Sigmoid colon (tissue), 6 donors: ENCODE measurements at regions not wholly inside any gene's neighbourhood (a gene's known extent, or its start where the extent isn't known, plus 50 kb on each side); places are given as distances from the start of the nearest gene placed in this dataset.
"Not testable (repeated sequence)": the region's sequence is repeated elsewhere in the genome, so short reads cannot be mapped to it uniquely, and the experiment has no call there.

Experiments
- DNase-seq: peaks from one replicate; pipeline ENCODE4 v3.0.0-alpha.2; 2019
- H3K27ac ChIP-seq, 4 donors: fragments of 200-600 bp; sonication (generic); one replicate each; pipeline ENCODE4 v1.5.1; 2016 to 2019; ENCODE audit warnings: mild to moderate bottlenecking in 1 of 4
- H3K27me3 ChIP-seq, 3 donors: fragments of 200-600 bp; sonication (generic); one replicate each; pipeline ENCODE4 v1.5.1; 2019; ENCODE audit warnings: mild to moderate bottlenecking in 1 of 3
- H3K36me3 ChIP-seq, 4 donors: fragments of 200-600 bp; sonication (generic); one replicate each; pipeline ENCODE4 v1.5.1; 2016 to 2019
- H3K4me1 ChIP-seq, 4 donors: fragments of 200-600 bp; sonication (generic); one replicate each; pipeline ENCODE4 v1.5.1; 2017 to 2019
- H3K4me3 ChIP-seq, 4 donors: fragments of 200-600 bp; sonication (generic); one replicate each; pipeline ENCODE4 v1.5.1; 2017 to 2019; ENCODE audit warnings: mild to moderate bottlenecking in 2 of 4, moderate library complexity in 1 of 4
- H3K9me3 ChIP-seq, 4 donors: fragments of 200-600 bp in 3 of 4; sonication (generic) in 3 of 4; one replicate each; pipeline versions ENCODE4 v1.5.1 to v1.6.1; 2013 to 2019
- EP300 ChIP-seq, 4 donors: sonication (generic); formaldehyde crosslinking; IDR thresholded peaks; one replicate each; pipeline ENCODE4 v1.6.1; 2017; ENCODE audit warnings: antibody characterized with exemption in 4 of 4
- POLR2A ChIP-seq, 2 donors: fragments of 450-650 bp; IDR thresholded peaks; one replicate each; pipeline ENCODE4 v1.6.1; 2016; ENCODE audit warnings: antibody characterized with exemption in 2 of 2, mild to moderate bottlenecking in 2 of 2, moderate library complexity in 2 of 2
- POLR2AphosphoS5 ChIP-seq, 4 donors: sonication (generic); formaldehyde crosslinking; IDR thresholded peaks; one replicate each; pipeline ENCODE4 v1.6.1; 2017; ENCODE audit warnings: antibody characterized with exemption in 4 of 4
- WGBS, 2 donors: extraction: QIAGEN DNeasy Blood & Tissue Kit; methylation state at CpG; one replicate each; pipeline ENCODE4 v1.1.7; 2013; 5-methylcytosine and 5-hydroxymethylcytosine counted together
- intact Hi-C: fragments of 100-400 bp; cut with DNase I; formaldehyde crosslinking; loops from one replicate; pipeline ENCODE4 v1.15.1; 2023
- TF ChIP-seq, protein P1 (sequence below), 4 experiments: fragments of 450-650 bp in 3 of 4; fragments of 200-600 bp in 1 of 4; IDR thresholded peaks; one replicate each; pipeline ENCODE4 v1.5.1; 2016 to 2019; ENCODE audit warnings: antibody characterized with exemption in 4 of 4, mild to moderate bottlenecking in 3 of 4, moderate library complexity in 2 of 4
- donor health status: healthy with polysubstance abuse.
- donor health status: healthy.

DNA sequence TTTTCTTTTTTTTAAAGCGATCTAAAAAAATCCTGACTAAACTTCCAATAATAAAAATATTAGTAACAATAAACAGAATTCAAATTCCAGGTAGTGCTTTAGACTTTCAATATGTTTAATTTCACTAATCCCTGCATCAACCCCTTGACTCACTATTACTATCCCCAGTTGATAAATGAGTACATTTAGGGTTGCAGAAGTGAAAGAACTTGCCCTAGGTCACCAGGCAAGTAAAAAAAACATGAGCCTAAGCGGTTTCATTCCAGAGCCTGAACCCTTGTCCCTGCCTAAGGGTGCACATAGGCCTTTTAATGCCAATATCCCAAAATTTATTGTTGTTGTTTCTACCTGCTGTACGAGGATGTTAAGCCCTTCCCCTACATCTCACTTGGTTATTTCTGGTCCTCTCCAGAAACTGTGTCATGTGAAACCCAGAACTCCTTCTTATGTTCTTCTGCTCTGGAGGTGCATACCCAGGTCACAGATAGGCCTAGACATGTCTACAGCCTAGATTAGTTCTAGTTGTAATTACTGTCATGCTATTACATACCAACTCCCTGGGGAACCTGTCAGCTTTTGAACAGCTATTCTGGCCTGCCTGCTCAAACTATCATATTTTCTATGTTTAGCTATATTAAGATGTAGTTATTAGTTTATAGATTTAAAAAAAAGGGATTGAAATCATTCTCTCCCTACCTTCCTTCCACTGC is 244.5 kb upstream of the PITX2 start:
- TF ChIP-seq, protein P1, sequence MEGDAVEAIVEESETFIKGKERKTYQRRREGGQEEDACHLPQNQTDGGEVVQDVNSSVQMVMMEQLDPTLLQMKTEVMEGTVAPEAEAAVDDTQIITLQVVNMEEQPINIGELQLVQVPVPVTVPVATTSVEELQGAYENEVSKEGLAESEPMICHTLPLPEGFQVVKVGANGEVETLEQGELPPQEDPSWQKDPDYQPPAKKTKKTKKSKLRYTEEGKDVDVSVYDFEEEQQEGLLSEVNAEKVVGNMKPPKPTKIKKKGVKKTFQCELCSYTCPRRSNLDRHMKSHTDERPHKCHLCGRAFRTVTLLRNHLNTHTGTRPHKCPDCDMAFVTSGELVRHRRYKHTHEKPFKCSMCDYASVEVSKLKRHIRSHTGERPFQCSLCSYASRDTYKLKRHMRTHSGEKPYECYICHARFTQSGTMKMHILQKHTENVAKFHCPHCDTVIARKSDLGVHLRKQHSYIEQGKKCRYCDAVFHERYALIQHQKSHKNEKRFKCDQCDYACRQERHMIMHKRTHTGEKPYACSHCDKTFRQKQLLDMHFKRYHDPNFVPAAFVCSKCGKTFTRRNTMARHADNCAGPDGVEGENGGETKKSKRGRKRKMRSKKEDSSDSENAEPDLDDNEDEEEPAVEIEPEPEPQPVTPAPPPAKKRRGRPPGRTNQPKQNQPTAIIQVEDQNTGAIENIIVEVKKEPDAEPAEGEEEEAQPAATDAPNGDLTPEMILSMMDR (IDR thresholded peaks at IDR 0.05) = no peak
- TF ChIP-seq POLR2AphosphoS5 (IDR thresholded peaks at IDR 0.05) = no peak
- no peak for TF ChIP-seq EP300 (IDR thresholded peaks at IDR 0.05)
- no peak for TF ChIP-seq POLR2A (IDR thresholded peaks at IDR 0.05)
- DNase-seq = no peak
- WGBS, 2 donors = 78 to 84% methylated on average over 3 of the region's 3 CpGs
- Histone ChIP-seq H3K9me3 (no peaks in the 10 kb centered on the region), H3K27ac (no peak overlapping the region), H3K27me3 (no peaks in the 10 kb centered on the region), H3K4me3 (no peak overlapping the region), H3K4me1 (no peaks in the 10 kb centered on the region), H3K36me3 (no peaks in the 10 kb centered on the region)
- intact Hi-C loops = no loop called here

DNA sequence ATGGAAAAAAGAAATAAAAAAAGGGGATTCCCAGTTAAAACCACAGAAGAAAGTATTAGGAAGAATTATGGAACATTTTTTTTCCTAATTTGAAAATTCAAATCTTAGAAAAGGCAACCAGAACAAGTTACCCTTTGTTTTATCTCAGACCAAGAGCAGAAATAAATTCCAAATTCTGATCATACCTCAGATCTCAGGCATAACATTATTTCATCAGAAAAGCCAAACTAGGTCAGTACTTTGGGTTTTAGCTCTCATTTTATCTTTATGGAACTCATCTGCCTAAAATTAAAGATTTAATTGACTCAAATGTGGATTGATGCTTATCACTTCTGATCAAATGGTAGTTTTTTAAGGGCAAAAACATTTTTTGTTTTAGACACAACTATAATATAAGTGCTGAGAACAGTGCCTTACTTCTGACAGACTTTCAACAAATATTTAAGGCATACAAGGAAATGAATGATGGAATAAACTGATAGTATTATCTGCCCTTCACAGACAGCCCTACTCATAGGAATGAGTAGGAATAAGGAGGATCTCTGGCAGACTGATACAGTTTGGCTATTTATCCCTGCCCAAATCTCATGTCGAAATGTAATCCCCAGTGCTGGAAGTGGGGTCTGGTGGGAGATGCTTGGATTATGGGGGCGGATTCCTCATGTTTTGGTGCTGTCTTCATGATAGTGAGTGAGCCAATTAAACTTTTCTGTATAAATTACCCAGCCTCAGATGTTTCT is 245.3 kb upstream of the PITX2 start:
- 77 to 96% methylated on average over 2 of the region's 2 CpGs for WGBS, 2 donors
- Histone ChIP-seq H3K9me3 (no peaks in the 10 kb centered on the region), H3K36me3 (no peaks in the 10 kb centered on the region), H3K27me3 (no peaks in the 10 kb centered on the region), H3K4me3 (no peak overlapping the region), H3K27ac (no peak overlapping the region), H3K4me1 (no peaks in the 10 kb centered on the region)
- intact Hi-C loops = no loop called here
- TF ChIP-seq EP300 (IDR thresholded peaks at IDR 0.05) = no peak
- TF ChIP-seq, protein P1 (IDR thresholded peaks at IDR 0.05) = no peak
- no peak for TF ChIP-seq POLR2AphosphoS5 (IDR thresholded peaks at IDR 0.05)
- no peak for TF ChIP-seq POLR2A (IDR thresholded peaks at IDR 0.05)
- no peak for DNase-seq

DNA sequence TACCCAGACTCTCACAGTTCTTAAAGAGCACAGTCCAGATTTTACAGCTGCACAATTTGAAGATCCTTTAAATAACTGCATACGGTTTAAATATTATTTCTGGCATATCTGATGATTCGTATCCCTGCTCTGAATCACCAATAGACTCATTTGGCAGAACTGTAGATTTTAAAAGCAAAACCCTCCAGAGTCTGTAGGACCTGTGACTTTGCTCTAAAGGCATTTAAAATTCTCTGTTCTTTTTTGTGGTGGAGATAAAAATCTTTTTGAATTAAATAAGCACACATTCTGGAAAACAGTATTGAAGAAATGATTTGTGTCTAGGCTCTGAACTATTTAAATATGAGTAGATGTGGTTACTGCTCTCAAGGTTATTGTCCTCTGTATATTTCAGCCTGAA is 246.2 kb upstream of the PITX2 start:
- H3K36me3 ChIP-seq = no peaks in the 10 kb centered on the region
- no peaks in the 10 kb centered on the region for H3K9me3 ChIP-seq
- H3K27ac ChIP-seq = no peak overlapping the region
- no peaks in the 10 kb centered on the region for H3K4me1 ChIP-seq
- DNase-seq = no peak
- intact Hi-C loops = no loop called here
- whole genome bisulfite sequencing, 2 donors = 48 to 67% methylated on average over 2 of the region's 2 CpGs
- H3K27me3 ChIP-seq = no peaks in the 10 kb centered on the region
- H3K4me3 ChIP-seq = no peak overlapping the region
- TF ChIP-seq, protein P1 (IDR thresholded peaks at IDR 0.05) = no peak
- TF ChIP-seq POLR2A (IDR thresholded peaks at IDR 0.05) (no peak), POLR2AphosphoS5 (IDR thresholded peaks at IDR 0.05) (no peak), EP300 (IDR thresholded peaks at IDR 0.05) (no peak)

DNA sequence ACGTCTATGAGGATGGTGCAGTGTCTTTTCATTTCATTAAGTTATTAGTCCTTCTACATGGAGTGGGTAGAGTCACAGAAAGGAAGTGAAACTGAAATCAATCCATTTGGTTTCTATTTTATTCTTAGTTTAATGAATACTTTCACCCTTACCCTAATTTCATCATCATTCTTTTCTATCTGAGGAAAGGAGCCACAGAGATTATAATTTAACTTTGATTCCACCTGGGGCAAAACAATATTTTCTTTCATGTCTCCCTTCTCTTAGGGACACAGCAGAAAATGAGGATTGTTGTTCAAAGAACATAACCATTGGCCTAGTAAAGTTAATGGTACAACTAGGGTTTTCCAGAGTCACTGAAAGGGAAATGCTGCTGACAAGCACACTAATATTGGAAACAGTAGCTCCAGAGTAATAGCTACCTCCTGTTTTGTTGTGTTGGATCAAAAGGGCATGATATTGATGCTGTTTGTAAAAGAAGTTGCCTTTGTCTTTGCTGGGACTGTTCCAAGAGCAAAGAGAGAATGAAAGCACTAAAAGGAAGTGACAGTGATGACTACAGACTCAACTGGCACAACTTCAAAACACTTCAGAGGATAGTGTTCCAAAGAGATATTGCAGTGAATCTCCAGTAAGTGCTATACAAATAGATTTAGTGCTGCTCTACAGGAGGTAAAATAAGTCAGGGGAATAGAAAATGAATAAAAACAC is 247.1 kb upstream of the PITX2 start:
- TF ChIP-seq POLR2AphosphoS5 (IDR thresholded peaks at IDR 0.05) (no peak), POLR2A (IDR thresholded peaks at IDR 0.05) (no peak), EP300 (IDR thresholded peaks at IDR 0.05) (no peak)
- TF ChIP-seq, protein P1 (IDR thresholded peaks at IDR 0.05) = no peak
- WGBS, 2 donors = 53 to 67% methylated on average over 1 of the region's 1 CpG
- Histone ChIP-seq H3K36me3 (no peaks in the 10 kb centered on the region), H3K4me3 (no peak overlapping the region), H3K9me3 (no peaks in the 10 kb centered on the region), H3K4me1 (no peaks in the 10 kb centered on the region), H3K27me3 (no peaks in the 10 kb centered on the region), H3K27ac (no peak overlapping the region)
- no peak for DNase-seq
- intact Hi-C loops = no loop called here

DNA sequence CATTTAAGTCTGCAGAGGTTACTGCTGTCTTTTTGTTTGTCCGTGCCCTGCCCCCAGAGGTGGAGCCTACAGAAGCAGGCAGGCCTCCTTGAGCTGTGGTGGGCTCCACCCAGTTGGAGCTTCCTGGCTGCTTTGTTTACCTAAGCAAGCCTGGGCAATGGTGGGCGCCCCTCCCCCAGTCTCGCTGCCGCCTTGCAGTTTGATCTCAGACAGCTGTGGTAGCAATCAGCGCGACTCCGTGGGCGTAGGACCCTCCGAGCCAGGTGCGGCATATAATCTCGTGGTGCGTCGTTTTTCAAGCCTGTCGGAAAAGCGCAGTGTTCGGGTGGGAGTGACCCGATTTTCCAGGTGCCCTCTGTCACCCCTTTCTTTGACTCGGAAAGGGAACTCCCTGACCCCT is 253.3 kb upstream of the PITX2 start:
- intact Hi-C loops, H3K9me3 ChIP-seq, H3K4me1 ChIP-seq, DNase-seq, H3K27me3 ChIP-seq, H3K4me3 ChIP-seq, H3K36me3 ChIP-seq, H3K27ac ChIP-seq: not testable (repeated sequence)
- 86 to 91% methylated on average over 17 of the region's 18 CpGs for WGBS, 2 donors
